GM23338 (cell line): ENCODE measurements at regions not wholly inside any gene's neighbourhood (a gene's known extent, or its start where the extent isn't known, plus 50 kb on each side); places are given as distances from the start of the nearest gene placed in this dataset.

Experiments
- ATAC-seq: fragments of 200-7000 bp; cut with Tn5 transposase; 3 replicates; pipeline ENCODE4 v1.9.1; 2020
- DNase-seq: peaks from one replicate; pipeline ENCODE4 v3.0.0-alpha.2; 2015; ENCODE audit warnings: low spot score
- H2AFZ ChIP-seq: fragments of 200-600 bp; sonication (generic); 2 replicates; pipeline ENCODE4 v1.8.0; 2016; ENCODE audit warnings: antibody characterized with exemption, mild to moderate bottlenecking, moderate library complexity
- H3F3A ChIP-seq: fragments of 200-600 bp; sonication (generic); replicated peaks from 2 replicates; pipeline ENCODE4 v1.8.0; 2017; ENCODE audit warnings: antibody characterized with exemption, mixed run types, low read depth
- H3K27ac ChIP-seq: fragments of 200-600 bp; sonication (generic); 2 replicates; pipeline ENCODE4 v1.6.1; 2016; ENCODE audit warnings: low read depth
- H3K27me3 ChIP-seq: fragments of 200-600 bp; sonication (generic); 2 replicates; pipeline ENCODE4 v1.8.0; 2016; ENCODE audit warnings: mild to moderate bottlenecking, mixed run types, moderate library complexity; ENCODE audit not compliant: insufficient read depth
- H3K36me3 ChIP-seq: fragments of 200-600 bp; sonication (generic); 2 replicates; pipeline ENCODE4 v1.8.0; 2016; ENCODE audit warnings: mild to moderate bottlenecking; ENCODE audit not compliant: insufficient read depth
- H3K4me1 ChIP-seq: fragments of 200-600 bp; sonication (generic); 2 replicates; pipeline ENCODE4 v1.8.0; 2016; ENCODE audit warnings: mild to moderate bottlenecking, moderate library complexity; ENCODE audit not compliant: insufficient read depth
- H3K4me2 ChIP-seq: fragments of 200-600 bp; sonication (generic); 2 replicates; pipeline ENCODE4 v1.7.1; 2017; ENCODE audit warnings: mixed run types
- H3K4me3 ChIP-seq: fragments of 200-600 bp; sonication (generic); 2 replicates; pipeline ENCODE4 v1.6.1; 2016; ENCODE audit warnings: mixed run types
- H3K79me2 ChIP-seq: fragments of 200-600 bp; sonication (generic); replicated peaks from 2 replicates; pipeline ENCODE4 v1.8.0; 2017; ENCODE audit warnings: mild to moderate bottlenecking; ENCODE audit not compliant: insufficient read depth
- H3K9me2 ChIP-seq: fragments of 200-600 bp; sonication (generic); 2 replicates; pipeline ENCODE4 v1.8.0; 2017; ENCODE audit not compliant: insufficient read depth
- H4K20me1 ChIP-seq: fragments of 200-600 bp; sonication (generic); replicated peaks from 2 replicates; pipeline ENCODE4 v1.8.0; 2017; ENCODE audit warnings: mild to moderate bottlenecking; ENCODE audit not compliant: insufficient read depth
- H3K27ac Mint-ChIP-seq: 2 replicates; pipeline ENCODE4 v1.8.0; 2020; ENCODE audit warnings: inconsistent platforms, mild to moderate bottlenecking, moderate library complexity, mixed read lengths
- H3K27me3 Mint-ChIP-seq: 3 replicates; pipeline ENCODE4 v1.8.0; 2022; ENCODE audit warnings: low read depth, mild to moderate bottlenecking, moderate library complexity, mixed read lengths, inconsistent platforms; ENCODE audit not compliant: insufficient read depth, poor library complexity
- H3K36me3 Mint-ChIP-seq: 3 replicates; pipeline ENCODE4 v1.8.0; 2021; ENCODE audit warnings: low read depth, mild to moderate bottlenecking, inconsistent platforms, moderate library complexity, mixed read lengths
- H3K4me1 Mint-ChIP-seq: 3 replicates; pipeline ENCODE4 v1.8.0; 2020; ENCODE audit warnings: mild to moderate bottlenecking, inconsistent platforms, mixed read lengths
- H3K4me3 Mint-ChIP-seq: 3 replicates; pipeline ENCODE4 v1.8.0; 2021; ENCODE audit warnings: moderate library complexity, mild to moderate bottlenecking, inconsistent platforms, mixed read lengths
- H3K9me3 Mint-ChIP-seq: 3 replicates; pipeline ENCODE4 v1.8.0; 2020; ENCODE audit warnings: moderate library complexity, mild to moderate bottlenecking, inconsistent platforms, mixed read lengths
- ETS1 ChIP-seq: IDR thresholded peaks from 2 replicates; pipeline ENCODE4 v1.6.1; 2016; ENCODE audit warnings: antibody characterized with exemption
- REST ChIP-seq: IDR thresholded peaks from one replicate; pipeline ENCODE4 v1.6.1; 2018; ENCODE audit warnings: antibody characterized with exemption; ENCODE audit not compliant: unreplicated experiment
- ZNF114 ChIP-seq: fragments of 250-450 bp; sonication (Bioruptor Pico); IDR thresholded peaks from 2 replicates; pipeline ENCODE4 v1.5.0; 2020; ENCODE audit warnings: mild to moderate bottlenecking, moderate library complexity
- ZNF462 ChIP-seq: fragments of 250-450 bp; sonication (Bioruptor Pico); IDR thresholded peaks from 2 replicates; pipeline ENCODE4 v1.5.0; 2020; ENCODE audit warnings: mild to moderate bottlenecking, moderate library complexity

GRCh38 chr7:22610263-22610662 is 110.3 kb upstream of the STEAP1B start:
- H2AFZ ChIP-seq, result no peak overlapping the region
- Mint-ChIP-seq H3K27me3 (peaks cover 4% of the 10 kb centered on the region), H3K4me3 (no peak overlapping the region), H3K27ac (no peak overlapping the region), H3K36me3 (no peaks in the 10 kb centered on the region), H3K4me1 (peaks cover 7% of the 10 kb centered on the region; the same call in 2 of the 3 replicates), H3K9me3 (no peaks in the 10 kb centered on the region; the same call in 2 of the 3 replicates)
- H3K4me3 ChIP-seq, result no peak overlapping the region
- H3K4me2 ChIP-seq, result no peak overlapping the region
- ATAC-seq (no peak), DNase-seq (no peak)
- no peak overlapping the region for H3K27ac ChIP-seq
- H3K79me2 ChIP-seq, result no peaks in the 10 kb centered on the region
- no peak for TF ChIP-seq ZNF462 (CRISPR knock-in tag)
- TF ChIP-seq ETS1, result no peak
- no peak for TF ChIP-seq ZNF114 (CRISPR knock-in tag)
- TF ChIP-seq REST, result no peak
- H3F3A ChIP-seq, result no peaks in the 10 kb centered on the region
- no peaks in the 10 kb centered on the region for H4K20me1 ChIP-seq
- no peaks in the 10 kb centered on the region for H3K27me3 ChIP-seq
- H3K36me3 ChIP-seq, result no peaks in the 10 kb centered on the region
- peaks cover 15% of the 10 kb centered on the region for H3K4me1 ChIP-seq
- peaks cover 7% of the 10 kb centered on the region for H3K9me2 ChIP-seq
